ENCODE measurements at regions not wholly inside any gene's neighbourhood (a gene's known extent, or its start where the extent isn't known, plus 50 kb on each side); places are given as distances from the start of the nearest gene placed in this dataset.

GRCh38 chr4:184929476-184929875, 88.8 kb upstream of the HELT start:
- intact Hi-C loops (cut with micrococcal nuclease) (no loop called here), in situ Hi-C loops (cut with MboI) (no loop called here)
- H3K9me1 ChIP-seq (ENCODE audit: control insufficient read depth, insufficient read depth, low read length) = no peaks in the 10 kb centered on the region
- DNase-seq (ENCODE audit: extremely low read depth in 1 of 4, low spot score in 3 of 4) (no peak), ATAC-seq (no peak), FAIRE-seq (no peak)
- H3K4me3 ChIP-seq = no peak overlapping the region
- BruUV-seq (replicated peaks) = no TSS peak
- no peaks in the 10 kb centered on the region for H3K4me1 ChIP-seq (replicated peaks in 1 of 2; ENCODE audit: control insufficient read depth in 2 of 2, insufficient read depth in 2 of 2, low read length in 2 of 2)
- no peaks in the 10 kb centered on the region for H3K36me3 ChIP-seq (ENCODE audit: control insufficient read depth, insufficient read depth, low read length)
- H3K9me3 ChIP-seq (replicated peaks; ENCODE audit: control insufficient read depth, insufficient read depth, low read depth, low read length) = no peaks in the 10 kb centered on the region
- H2AFZ ChIP-seq (ENCODE audit: low read depth, low read length) = no peak overlapping the region
- no peaks in the 10 kb centered on the region for H3K79me2 ChIP-seq (ENCODE audit: control insufficient read depth, insufficient read depth, low read length)
- H3K27me3 ChIP-seq (ENCODE audit: control insufficient read depth in 2 of 2, insufficient read depth in 2 of 2, low read length in 2 of 2) = peaks cover 8 to 25% of the 10 kb centered on the region in 2 experiments; a peak in 3 of 5 replicates
- WGBS (ENCODE audit: insufficient coverage, low coverage, missing lambda C conversion rate) = 10% methylated on average over 8 of the region's 8 CpGs
- H3K9ac ChIP-seq (ENCODE audit: insufficient read depth in 1 of 2, low read depth in 2 of 2, low read length in 2 of 2) = no peak overlapping the region
- no peak overlapping the region for H3K27ac ChIP-seq (ENCODE audit: extremely low read depth, low read depth, low read length)
- ChIA-PET CTCF (ENCODE audit: low intra/inter-chr PET ratio) (no interaction called here), POLR2A (no interaction called here)
- no peaks in the 10 kb centered on the region for H4K20me1 ChIP-seq (replicated peaks; ENCODE audit: control insufficient read depth, insufficient read depth, low read length)
- H3K4me2 ChIP-seq (ENCODE audit: insufficient read depth, low read length) = no peak overlapping the region
- TF ChIP-seq CHAMP1 (IDR thresholded peaks at IDR 0.05) = no peak
- no peak for TF ChIP-seq RBM14 (IDR thresholded peaks at IDR 0.05; ENCODE audit: borderline replicate concordance, insufficient read depth, low read depth, low read length)
- TF ChIP-seq ZNF518B (CRISPR knock-in tag; IDR thresholded peaks at IDR 0.05) = no peak
- no peak for TF ChIP-seq ZNF780A (CRISPR knock-in tag; IDR thresholded peaks at IDR 0.05)
- TF ChIP-seq ZNF324 (CRISPR knock-in tag; IDR thresholded peaks at IDR 0.05) = no peak
- no peak for TF ChIP-seq FUS (optimal IDR thresholded peaks at IDR 0.05; ENCODE audit: low read depth, low read length)
- TF ChIP-seq DEAF1 (CRISPR knock-in tag; IDR thresholded peaks at IDR 0.05) = no peak
- no peak for TF ChIP-seq SMAD4 (CRISPR knock-in tag; conservative IDR thresholded peaks at IDR 0.05)
- TF ChIP-seq DNMT1 (IDR thresholded peaks at IDR 0.05) = no peak
- TF ChIP-seq MXD1 (CRISPR knock-in tag; IDR thresholded peaks at IDR 0.05; ENCODE audit: borderline replicate concordance, poor library complexity, severe bottlenecking) = no peak
- TF ChIP-seq FOXK2 (conservative IDR thresholded peaks at IDR 0.05 in 1 of 2, IDR thresholded peaks at IDR 0.05 in 1 of 2; ENCODE audit: low read depth in 2 of 2) = no peak
- TF ChIP-seq ZBTB7A (IDR thresholded peaks at IDR 0.05; ENCODE audit: borderline replicate concordance, control insufficient read depth, low read depth, low read length) = no peak

Measured in K562 (cell line).